ENCODE measurements at regions not wholly inside any gene's neighbourhood (a gene's known extent, or its start where the extent isn't known, plus 50 kb on each side); places are given as distances from the start of the nearest gene placed in this dataset.

- TF ChIP-seq CTCF (IDR thresholded peaks at IDR 0.05; ENCODE audit: insufficient read depth, low read length, poor library complexity, severe bottlenecking): no peak
- Histone ChIP-seq H3K27me3 (replicated peaks; ENCODE audit: control insufficient read depth, insufficient read depth, low read length) (no peaks in the 10 kb centered on the region; the same call in 1 of the 2 replicates), H3K4me3 (replicated peaks; ENCODE audit: low read depth, low read length) (no peak overlapping the region), H3K36me3 (ENCODE audit: control insufficient read depth, insufficient read depth, low read length) (no peaks in the 10 kb centered on the region)
- no peak for DNase-seq (ENCODE audit: extremely low read depth, insufficient read length)
Measured at GRCh38 chr15:96408591-96409183, 78.2 kb downstream of the NR2F2 start.

GRCh38 chr15:96409215-96410138, 79.0 kb downstream of the NR2F2 start:
- DNase-seq (ENCODE audit: extremely low read depth, insufficient read length): no peak
- Histone ChIP-seq H3K27me3 (replicated peaks; ENCODE audit: control insufficient read depth, insufficient read depth, low read length) (no peaks in the 10 kb centered on the region; the same call in 1 of the 2 replicates), H3K36me3 (ENCODE audit: control insufficient read depth, insufficient read depth, low read length) (no peaks in the 10 kb centered on the region), H3K4me3 (replicated peaks; ENCODE audit: low read depth, low read length) (no peak overlapping the region)
- TF ChIP-seq CTCF (IDR thresholded peaks at IDR 0.05; ENCODE audit: insufficient read depth, low read length, poor library complexity, severe bottlenecking): no peak

- no peaks in the 10 kb centered on the region for H3K36me3 ChIP-seq (ENCODE audit: control insufficient read depth, insufficient read depth, low read length)
- no peak overlapping the region for H3K4me3 ChIP-seq (replicated peaks; ENCODE audit: low read depth, low read length)
- no peak for DNase-seq (ENCODE audit: extremely low read depth, insufficient read length)
- no peaks in the 10 kb centered on the region; the same call in 1 of the 2 replicates for H3K27me3 ChIP-seq (replicated peaks; ENCODE audit: control insufficient read depth, insufficient read depth, low read length)
- TF ChIP-seq CTCF (IDR thresholded peaks at IDR 0.05; ENCODE audit: insufficient read depth, low read length, poor library complexity, severe bottlenecking): no peak
Measured at GRCh38 chr15:96410175-96411055, 79.9 kb downstream of the NR2F2 start.

- TF ChIP-seq CTCF (IDR thresholded peaks at IDR 0.05; ENCODE audit: insufficient read depth, low read length, poor library complexity, severe bottlenecking): no peak
- no peak for DNase-seq (ENCODE audit: extremely low read depth, insufficient read length)
- H3K36me3 ChIP-seq (ENCODE audit: control insufficient read depth, insufficient read depth, low read length): no peaks in the 10 kb centered on the region
- no peaks in the 10 kb centered on the region; the same call in 1 of the 2 replicates for H3K27me3 ChIP-seq (replicated peaks; ENCODE audit: control insufficient read depth, insufficient read depth, low read length)
- H3K4me3 ChIP-seq (replicated peaks; ENCODE audit: low read depth, low read length): no peak overlapping the region
Measured at GRCh38 chr15:96411056-96412031, 80.8 kb downstream of the NR2F2 start.

All from GM06990 (cell line).